CD4-positive, alpha-beta T cell treated with Interleukin-17A for 4 hours (primary cell): ENCODE measurements at regions not wholly inside any gene's neighbourhood (a gene's known extent, or its start where the extent isn't known, plus 50 kb on each side); places are given as distances from the start of the nearest gene placed in this dataset.

Experiments used
- DNase-seq: peaks from one replicate; pipeline ENCODE4 v3.0.0-alpha.2; 2020; ENCODE audit warnings: mixed read lengths

DNA sequence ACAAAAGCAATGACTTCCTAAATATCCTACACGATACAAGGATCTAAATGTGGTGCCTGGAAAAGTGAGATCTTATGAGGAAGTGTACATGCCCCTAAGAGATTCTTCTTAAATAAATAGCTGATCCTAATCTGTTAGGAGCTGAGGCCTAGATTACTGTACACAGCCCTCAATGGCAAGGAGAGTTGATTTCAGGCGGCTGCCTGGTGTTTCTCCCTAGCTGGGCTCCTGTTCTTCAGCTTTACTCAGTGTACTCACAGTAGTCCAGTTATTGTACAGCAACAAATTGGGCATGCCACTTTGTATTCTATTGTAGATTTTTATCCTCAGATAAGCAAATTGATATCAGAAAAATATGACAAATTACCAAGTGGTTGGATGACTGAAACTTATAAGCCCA, 358.2 kb upstream of the PDGFD start:
- no peak for DNase-seq

DNA sequence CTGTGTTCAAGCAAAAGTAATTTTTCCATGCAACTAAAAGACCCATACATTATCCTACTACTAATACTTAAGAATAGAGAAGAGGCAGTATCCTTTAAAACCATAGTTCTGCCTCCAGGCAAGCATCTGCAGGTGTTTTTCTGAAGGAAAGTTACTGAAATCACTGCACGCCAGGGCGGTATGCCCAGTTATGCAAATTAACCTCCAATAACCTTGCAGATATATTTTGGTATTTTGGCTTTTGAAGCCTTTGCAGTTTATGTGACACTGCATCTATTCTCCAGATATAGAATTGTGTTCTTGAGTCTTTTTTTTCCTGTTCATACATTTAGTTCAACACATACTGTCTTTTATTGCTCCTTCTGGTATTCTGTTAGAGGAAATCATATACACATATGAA, 346.2 kb upstream of the PDGFD start:
- no peak for DNase-seq

DNA sequence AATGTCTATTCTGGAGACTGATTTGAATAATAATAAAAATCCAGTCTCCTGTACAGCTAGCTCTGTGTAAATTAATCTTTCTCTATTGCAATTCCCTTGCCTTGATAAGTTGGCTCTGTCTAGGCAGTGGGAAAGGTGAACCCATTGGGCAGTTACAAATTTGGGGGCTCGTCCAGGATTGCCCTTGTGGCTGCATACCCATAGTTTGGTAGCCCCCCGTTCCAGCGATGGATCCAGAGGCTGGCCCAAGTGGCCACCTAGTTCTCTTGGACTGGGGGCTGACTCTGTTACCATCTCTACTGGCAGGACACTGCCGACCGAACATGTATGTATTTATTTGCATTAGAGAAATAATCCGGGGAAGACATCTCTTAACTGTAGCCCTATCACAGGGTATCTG, 326.2 kb upstream of the PDGFD start:
- DNase-seq: no peak

DNA sequence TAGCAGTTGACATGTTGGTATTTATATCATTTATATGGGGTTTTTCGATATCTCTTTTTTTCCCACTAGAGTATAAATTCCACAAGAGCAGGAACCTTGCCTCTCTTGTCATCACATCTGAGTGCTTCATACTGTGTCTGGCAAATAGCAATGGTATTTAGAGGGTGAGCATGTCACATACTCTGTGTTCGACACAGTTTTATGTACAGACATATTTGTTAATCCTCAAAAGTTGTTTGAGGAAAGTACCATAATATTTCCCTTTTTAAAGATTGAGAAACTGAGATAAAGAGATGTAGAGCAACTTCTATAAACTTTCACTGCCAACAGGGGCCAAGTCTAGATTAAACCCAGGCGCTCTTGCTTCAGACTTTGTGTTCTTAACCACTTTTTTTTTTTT, 324.6 kb upstream of the PDGFD start:
- no peak for DNase-seq

DNA sequence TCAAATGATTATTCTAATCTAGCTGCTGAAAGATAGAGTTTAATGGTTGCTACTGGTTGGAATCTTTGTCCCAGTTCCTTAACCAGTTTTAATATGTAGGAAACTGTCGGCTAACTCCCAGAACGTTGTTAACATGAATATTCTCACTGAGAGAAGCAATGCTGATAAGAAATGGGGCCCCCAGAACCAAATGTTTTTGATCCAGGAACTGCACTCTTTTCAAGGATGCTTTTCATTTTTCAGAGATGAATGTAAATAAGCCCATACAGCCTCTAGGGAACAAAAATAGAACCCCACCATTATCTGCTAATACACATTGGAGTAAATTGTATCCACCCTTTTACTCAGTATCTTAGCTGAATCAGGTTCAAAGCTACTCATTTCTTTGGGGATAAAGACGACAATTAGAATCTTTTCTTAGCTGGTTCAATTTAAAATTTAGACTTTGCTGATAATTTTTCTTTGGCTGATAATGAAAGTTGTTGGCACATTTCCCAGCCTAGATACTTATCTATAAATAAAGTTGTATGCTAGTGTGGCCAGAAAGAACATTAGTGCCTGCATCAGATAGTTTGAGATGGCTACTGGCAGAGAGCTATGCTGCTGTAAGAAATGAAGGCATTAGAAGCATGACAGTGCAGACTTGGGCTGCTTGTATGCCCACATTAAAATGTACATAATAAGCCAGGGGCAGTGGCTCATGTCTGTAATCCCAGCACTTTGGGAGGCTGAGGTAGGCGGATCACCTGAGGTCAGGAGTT, 323.3 kb upstream of the PDGFD start:
- no peak for DNase-seq

DNA sequence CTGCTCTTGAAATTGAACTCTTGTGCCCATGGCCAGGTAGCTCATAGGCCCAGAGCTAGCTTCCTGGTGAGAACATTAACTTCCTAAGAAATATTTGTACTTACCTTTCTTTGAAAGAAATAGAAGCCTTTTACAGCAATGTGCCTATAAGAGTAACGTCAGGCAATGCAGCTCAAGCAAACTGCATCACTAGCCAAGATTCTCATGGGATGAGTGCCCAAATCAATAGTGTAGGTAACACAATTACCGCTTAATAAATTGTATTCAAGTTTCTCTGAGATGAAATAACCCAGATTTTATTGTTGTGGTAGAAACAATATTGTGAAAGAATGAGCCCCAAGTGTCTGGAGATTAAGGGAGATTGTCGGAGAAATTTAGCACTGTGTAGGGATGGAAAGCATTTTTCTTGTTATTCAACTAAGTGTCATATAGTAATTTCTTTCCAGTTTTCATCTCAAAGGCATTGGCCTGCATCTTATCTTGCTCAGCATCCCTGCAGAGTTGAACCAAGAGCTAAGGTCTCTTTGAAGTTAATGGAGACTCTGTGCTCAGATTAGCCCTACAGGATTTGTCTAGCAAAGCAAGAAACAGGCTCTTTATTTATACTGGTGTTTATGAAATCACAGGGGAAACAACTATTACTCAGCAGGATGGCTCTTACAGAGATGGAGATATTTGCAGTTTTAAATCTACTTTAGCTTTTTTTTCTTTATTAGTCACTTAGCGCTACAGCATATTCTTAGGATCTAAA, 321.0 kb upstream of the PDGFD start:
- no peak for DNase-seq

DNA sequence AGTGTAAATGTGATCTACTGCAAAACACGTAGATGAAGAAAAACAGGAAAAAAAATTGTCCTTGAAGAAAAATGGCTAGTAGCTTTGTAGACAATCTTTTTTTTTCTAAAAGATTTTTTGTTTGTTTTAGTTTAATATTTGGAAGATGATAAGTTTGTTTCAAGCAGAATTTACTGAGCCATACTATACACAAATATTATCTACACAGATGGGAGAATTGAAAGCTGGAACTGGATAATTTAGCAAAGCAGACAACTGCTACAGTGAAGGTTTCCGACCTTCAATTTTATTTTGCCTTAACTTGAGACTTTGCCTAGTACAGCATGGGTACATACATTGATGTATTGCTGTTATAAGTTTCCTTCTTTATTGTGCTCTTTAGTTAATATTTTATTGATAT, 313.0 kb upstream of the PDGFD start:
- no peak for DNase-seq

DNA sequence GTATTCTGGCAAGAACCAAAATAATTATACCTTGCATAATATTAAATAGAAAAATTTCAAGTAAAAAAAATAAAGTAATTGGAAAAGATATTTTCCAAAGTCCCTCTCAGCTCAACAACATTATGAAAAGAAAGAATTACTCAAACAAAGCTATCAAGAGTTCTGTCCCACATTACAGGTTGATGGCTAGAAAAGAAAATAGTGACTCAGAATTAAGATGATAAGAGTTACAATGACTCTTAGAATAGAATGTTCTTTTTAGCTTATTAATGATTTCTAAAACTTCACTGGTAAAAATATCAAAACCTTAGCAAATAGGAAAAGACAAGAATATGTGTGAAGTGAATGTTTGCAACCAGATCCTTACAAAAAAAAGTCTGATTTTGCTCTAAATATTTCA, 312.5 kb upstream of the PDGFD start:
- DNase-seq: no peak

DNA sequence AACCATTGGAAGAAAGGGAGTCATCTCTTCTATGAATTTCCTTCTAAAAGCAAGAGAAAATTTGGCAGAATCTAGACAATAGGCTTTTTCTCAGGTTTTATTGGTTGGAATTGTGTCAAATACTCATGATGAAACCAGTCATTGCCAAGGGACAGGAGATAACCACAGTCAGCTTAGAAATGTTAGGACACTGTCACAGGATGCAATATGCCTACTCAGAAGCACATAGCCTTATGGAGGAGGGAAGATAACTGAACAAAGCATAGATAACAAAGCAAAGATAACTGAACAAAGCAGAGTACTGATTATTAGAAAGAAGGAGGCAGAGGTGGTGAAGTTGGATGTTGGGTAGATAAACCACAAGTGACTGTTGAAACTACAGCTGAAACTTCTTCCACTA, 303.5 kb upstream of the PDGFD start:
- DNase-seq: no peak

DNA sequence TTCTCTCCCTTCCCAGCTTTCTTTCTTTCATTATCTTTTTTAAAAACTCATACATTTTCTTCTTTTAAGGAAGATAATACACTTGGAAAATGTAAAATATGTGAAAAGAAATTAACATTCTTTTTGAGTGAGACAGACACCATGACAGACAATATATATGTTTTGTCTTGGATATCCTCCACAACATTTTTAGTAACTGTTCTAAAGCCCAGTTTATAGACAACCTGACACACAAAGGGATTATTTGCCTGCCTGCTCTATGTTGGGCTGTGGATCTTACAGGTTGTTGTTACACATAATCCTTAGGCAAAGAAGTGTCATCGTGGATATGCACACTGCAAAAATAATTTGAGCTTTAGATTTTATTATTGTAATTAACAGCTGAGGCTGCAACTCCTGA, 301.4 kb upstream of the PDGFD start:
- DNase-seq: no peak

DNA sequence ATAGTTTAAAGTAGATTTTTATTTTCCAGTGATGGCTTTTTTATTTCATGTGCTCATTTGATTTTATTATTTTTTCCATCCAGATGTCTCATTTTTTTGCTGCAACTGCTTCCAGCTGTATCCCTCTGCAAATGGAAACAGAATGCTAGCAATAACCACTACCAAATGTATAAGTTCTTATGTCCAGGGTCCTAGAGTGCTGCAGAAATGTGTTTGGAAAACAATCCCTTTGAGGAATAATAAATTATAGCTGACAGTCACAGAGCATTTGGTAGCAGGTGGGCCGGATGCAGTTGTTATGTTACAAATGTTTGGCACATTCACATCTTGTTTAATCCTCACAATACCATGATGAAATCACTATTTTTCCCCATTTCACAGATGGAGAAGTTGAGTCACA, 300.7 kb upstream of the PDGFD start:
- no peak for DNase-seq

DNA sequence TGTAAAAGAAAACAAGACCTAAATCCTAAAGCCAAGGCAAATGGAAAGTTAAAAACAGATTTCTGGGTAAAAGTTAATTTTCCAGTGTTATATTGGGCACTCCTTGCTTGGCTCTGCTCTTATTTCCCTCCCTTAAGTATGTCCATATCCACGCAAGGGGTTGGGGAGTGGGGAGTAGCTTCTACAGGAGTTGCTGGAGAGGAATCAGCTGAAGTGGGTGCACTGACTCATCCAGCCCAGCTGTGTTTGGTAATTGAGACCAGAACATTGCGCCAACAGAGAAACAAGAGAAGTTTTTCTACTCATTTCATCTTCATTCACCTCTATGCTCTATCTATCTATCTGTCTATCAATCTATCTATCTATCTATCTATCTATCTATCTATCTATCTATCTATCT, 298.4 kb upstream of the PDGFD start:
- no peak for DNase-seq

DNA sequence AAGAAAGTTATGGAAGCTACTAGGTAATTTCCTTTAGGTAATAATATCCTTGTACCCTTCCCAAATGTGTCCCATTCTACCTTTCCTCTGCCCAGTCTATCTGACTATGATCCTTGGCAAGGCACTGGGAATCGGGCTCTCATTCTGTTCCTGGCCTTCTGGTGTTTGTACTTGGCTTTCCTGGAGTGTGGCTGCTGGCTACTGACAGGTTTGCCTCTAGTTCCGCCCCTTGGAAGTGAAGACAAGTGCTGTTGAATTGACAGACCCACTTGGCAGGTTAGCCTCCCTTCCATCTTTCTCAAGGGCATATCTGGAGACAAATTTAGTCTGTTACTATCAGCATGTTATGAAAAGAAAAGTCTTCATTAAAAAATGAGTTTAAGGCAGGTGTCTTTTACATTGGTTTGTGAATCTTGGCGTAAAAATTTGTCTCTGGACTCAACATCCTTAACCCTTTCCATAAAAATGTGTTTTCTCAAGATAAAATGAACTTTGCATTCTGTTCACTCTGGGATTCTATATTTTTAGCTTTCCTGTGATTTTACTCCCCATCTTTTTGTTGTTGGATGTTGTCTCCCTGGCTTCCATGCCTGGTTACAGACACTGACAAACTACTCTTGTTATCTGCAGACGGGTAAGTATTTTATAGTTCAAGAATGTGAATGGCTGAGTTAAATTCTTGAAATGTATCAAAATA, 287.4 kb upstream of the PDGFD start:
- no peak for DNase-seq

DNA sequence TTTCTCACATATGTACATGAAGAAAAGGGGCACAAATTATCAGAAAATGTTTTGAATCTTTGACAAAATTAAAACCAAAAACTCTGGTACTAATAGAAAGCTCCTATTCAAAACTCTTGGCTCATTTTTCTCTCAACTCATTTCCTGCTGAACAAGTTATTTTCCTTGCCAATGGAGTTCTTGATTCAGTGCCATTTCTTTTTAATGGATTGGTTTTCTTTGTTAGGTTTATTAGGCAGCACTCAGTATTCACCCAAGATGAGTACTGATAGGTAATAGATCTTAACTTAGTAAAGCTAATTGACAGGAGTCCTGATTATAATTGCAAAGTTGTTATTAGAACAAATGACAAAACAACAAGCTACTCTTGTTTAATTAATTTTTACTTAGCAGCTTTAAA, 279.4 kb upstream of the PDGFD start:
- DNase-seq: no peak

DNA sequence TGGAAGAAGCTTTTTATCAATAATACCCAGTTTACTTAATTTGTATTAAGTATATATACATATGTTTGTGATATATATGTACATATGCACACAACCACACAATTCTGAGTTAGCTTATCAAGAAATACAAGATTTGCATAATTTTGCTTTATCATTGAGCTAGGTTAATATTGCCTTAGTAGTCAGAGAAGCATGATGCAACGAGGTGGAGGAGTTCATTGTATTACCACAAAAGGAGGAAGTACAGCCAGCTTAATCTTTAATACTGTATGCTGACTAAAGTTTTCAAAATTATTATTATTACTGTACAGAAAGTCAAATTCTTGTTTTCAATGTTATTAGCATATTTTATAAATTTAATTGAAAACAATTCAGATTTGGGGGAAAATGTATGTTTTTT, 278.4 kb upstream of the PDGFD start:
- no peak for DNase-seq

DNA sequence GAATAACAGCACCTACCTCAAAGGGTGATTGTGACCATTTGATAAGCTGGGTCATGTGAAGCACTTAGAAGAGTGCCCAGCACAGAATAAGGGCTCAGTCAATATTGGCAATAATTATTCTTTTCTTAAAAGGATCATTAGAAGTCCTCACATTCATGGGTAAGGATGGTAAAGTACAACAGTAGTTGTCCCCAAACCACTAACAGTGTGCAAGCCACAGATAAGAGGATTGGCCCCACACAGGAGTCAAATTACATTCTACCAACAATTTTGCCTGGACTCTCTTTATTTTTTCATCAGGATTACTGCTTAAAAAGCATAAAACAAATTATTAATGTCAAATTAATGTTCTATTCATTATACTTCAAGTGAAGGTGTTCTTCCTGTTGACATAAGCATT, 271.5 kb upstream of the PDGFD start:
- no peak for DNase-seq

DNA sequence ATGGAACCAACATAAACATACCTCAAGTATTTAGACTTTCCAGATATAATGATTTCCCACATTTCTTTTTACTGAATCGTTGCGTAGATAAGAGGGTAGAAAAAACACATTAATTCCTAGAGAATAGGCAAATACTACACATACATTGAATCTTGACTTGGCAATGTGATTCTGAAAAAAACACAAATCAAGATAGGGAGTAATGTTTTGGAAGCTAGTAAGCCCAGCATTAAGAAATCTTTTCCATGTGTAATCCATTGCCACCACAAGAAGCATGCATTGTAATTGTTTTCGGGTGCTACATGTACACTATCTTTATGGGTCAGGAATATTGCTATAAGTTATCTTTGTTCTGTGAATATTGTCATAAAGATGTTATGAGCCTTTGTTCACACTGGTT, 269.8 kb upstream of the PDGFD start:
- no peak for DNase-seq

DNA sequence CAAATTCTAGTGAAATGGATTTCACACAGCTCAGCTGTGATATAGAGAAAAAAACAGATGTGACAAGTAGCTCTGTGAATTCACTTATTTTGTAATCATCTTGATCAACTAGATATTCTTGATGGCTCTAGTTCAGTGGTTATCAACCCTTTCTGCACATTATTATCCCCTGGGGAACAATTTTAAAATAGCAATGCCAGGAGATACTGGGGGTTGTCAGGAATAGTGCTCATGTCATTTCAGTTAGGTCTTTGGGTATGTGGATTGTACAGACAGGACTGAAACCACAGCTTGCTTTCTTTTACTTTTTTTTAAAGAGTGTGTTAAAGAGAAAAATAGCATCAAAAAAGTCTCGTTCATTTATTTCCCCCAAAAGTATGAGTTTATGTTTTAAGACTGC, 269.0 kb upstream of the PDGFD start:
- DNase-seq: no peak

DNA sequence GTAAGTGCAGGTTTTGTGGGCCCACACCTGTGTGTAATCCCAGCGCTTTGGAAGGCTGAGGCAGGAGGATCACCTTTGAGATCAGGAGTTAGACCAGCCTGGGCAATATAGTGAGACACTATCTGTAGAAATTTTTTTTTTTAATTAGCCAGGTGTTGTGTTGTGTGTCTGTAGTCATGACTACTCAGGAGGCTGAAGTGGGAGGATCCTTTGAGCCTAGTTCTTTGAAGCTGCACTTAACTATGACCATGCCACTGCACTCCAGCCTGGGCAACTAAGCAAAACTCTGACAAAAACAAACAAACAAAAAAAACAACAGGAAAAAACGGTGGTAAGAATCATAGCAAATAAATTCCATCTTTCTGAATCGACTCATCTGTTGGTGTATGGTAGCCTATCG, 268.6 kb upstream of the PDGFD start:
- DNase-seq: no peak

DNA sequence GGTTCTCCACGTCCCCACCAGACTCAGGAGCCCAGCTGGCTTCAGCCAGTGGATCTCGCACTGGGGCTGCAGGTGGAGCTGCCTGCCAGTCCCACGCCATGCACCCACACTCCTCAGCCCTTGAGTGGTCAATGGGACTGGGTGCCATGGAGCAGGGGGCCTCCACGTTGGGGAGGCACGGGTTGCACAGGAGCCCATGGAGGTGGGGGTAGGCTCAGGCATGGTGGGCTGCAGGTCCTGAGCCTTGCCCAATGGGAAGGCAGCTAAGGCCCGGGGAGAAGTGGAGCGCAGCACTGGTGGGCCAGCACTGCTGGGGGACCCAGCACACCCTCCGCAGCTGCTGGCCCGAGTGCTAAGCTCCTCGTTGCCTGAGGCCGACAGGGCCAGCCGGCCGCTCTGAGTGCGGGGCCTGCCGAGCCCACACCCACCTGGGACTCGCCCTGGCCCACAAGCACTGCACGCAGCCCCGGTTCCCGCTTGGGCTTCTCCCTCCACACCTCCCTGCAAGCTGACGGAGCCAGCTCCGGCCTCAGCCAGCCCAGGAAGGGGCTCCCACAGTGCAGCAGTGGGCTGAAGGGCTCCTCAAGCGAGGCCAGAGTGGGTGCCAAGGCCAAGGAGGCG, 258.5 kb upstream of the PDGFD start:
- DNase-seq: no peak

DNA sequence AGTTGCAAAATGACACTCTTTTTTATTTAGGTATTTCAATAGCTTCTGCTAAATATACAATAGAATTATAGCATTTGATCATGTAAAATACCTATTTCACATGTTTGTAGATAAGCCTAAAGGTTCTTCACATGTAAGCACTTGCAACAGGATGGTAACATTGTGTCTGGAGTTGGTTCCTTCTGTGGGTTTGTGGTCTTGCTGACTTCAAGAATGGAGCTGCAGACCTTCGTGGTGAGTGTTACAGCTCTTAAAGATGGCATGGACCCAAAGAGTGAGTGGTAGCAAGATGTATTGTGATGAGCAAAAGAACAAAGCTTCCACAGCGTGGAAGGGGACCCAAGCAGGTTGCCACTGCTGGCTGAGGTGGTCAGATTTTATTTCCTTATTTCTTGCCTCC, 246.4 kb upstream of the PDGFD start:
- no peak for DNase-seq

DNA sequence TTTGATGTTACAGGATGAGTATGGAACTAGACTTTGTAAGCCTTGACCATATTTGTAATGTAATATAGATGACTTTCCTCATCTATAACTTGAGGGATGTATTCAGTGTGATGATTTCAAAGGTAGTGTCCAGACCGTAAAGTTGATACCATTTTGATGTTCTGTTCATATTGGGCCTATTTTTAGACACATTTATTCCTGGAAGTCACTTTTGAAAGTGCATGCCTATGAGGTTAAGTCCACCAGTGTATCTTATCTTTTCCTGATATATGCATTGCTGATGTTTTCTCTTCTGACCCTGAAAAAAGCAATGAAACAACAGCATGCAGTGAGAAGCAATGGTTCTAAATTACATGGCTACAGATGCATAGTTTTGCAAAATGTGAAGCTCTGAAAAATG, 244.7 kb upstream of the PDGFD start:
- DNase-seq: no peak

DNA sequence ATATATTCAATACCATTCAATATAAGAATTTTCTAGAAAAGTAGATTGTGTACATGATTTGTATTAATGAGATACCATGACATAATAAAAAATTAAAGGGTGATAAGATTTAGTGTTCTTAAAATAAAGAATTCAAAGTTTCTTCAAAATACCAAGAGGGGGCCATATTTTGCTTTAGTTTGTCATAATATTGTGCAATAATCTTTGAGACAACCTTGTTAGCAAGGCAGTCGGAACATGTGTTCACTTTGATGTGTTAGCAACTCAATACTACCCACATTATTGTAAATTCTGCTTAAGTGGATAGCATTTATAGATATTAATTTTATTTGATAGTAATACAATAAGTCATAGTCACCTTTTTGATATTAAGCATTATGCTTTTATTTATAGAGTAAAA, 241.3 kb upstream of the PDGFD start:
- no peak for DNase-seq
